H9 (cell line): ENCODE measurements at regions not wholly inside any gene's neighbourhood (a gene's known extent, or its start where the extent isn't known, plus 50 kb on each side); places are given as distances from the start of the nearest gene placed in this dataset.

ENCODE experiments used
- DNase-seq: peaks from one replicate; pipeline ENCODE4 v3.0.0-alpha.2; 2017
- H2AFZ ChIP-seq: one replicate; pipeline ENCODE4 v1.6.1; 2013; ENCODE audit warnings: mild to moderate bottlenecking, low read length, control low read depth, moderate library complexity
- H2AK5ac ChIP-seq: 2 replicates; pipeline ENCODE4 v1.6.1; 2013; ENCODE audit warnings: low read length, control low read depth, mixed read lengths; ENCODE audit not compliant: insufficient read length
- H2BK120ac ChIP-seq: one replicate; pipeline ENCODE4 v1.6.1; 2013; ENCODE audit warnings: low read depth, mild to moderate bottlenecking, low read length, control low read depth, inconsistent platforms; ENCODE audit not compliant: poor library complexity, severe bottlenecking
- H2BK12ac ChIP-seq: 2 replicates; pipeline ENCODE4 v1.6.1; 2013; ENCODE audit warnings: low read length, control low read depth, mixed read lengths, low read depth; ENCODE audit not compliant: insufficient read length
- H2BK15ac ChIP-seq: 2 replicates; pipeline ENCODE4 v1.6.1; 2013; ENCODE audit warnings: low read depth, low read length, control low read depth
- H2BK20ac ChIP-seq: one replicate; pipeline ENCODE4 v1.6.1; 2013; ENCODE audit warnings: low read depth, mild to moderate bottlenecking, low read length, control low read depth, inconsistent platforms; ENCODE audit not compliant: poor library complexity, severe bottlenecking
- H2BK5ac ChIP-seq: 2 replicates; pipeline ENCODE4 v1.6.1; 2013; ENCODE audit warnings: low read length, control low read depth, mixed read lengths; ENCODE audit not compliant: insufficient read length
- H3K14ac ChIP-seq: 2 replicates; pipeline ENCODE4 v1.6.1; 2013; ENCODE audit warnings: low read length, control low read depth; ENCODE audit not compliant: insufficient read depth
- H3K18ac ChIP-seq: 2 replicates; pipeline ENCODE4 v1.6.1; 2013; ENCODE audit warnings: low read depth, mild to moderate bottlenecking, mixed read lengths, low read length, control low read depth; ENCODE audit not compliant: insufficient read length
- H3K23ac ChIP-seq: 2 replicates; pipeline ENCODE4 v1.6.1; 2013; ENCODE audit warnings: low read length, control low read depth, mixed read lengths, low read depth; ENCODE audit not compliant: insufficient read length
- H3K23me2 ChIP-seq: 2 replicates; pipeline ENCODE4 v1.6.1; 2013; ENCODE audit warnings: low read depth, mild to moderate bottlenecking, mixed read lengths, low read length, control low read depth; ENCODE audit not compliant: insufficient read length, poor library complexity, severe bottlenecking
- H3K27ac ChIP-seq: 2 replicates; pipeline ENCODE4 v1.5.1; 2013; ENCODE audit warnings: low read length, control low read depth, mixed read lengths, low read depth; ENCODE audit not compliant: insufficient read length
- H3K27me3 ChIP-seq: 2 replicates; pipeline ENCODE4 v1.6.1; 2013; ENCODE audit warnings: low read length, control low read depth, inconsistent platforms; ENCODE audit not compliant: insufficient read depth
- H3K4ac ChIP-seq: 2 replicates; pipeline ENCODE4 v1.6.1; 2013; ENCODE audit warnings: low read depth, mild to moderate bottlenecking, control low read depth, inconsistent platforms, low read length, moderate library complexity
- H3K4me1 ChIP-seq: 2 replicates; pipeline ENCODE4 v1.6.1; 2013; ENCODE audit warnings: low read length, control low read depth, inconsistent platforms; ENCODE audit not compliant: insufficient read depth
- H3K4me2 ChIP-seq: 2 replicates; pipeline ENCODE4 v1.6.1; 2013; ENCODE audit warnings: low read length, control low read depth, mixed read lengths; ENCODE audit not compliant: insufficient read length, insufficient read depth
- H3K56ac ChIP-seq: 2 replicates; pipeline ENCODE4 v1.6.1; 2013; ENCODE audit warnings: low read depth, mild to moderate bottlenecking, mixed read lengths, low read length, control low read depth; ENCODE audit not compliant: insufficient read length
- H3K79me1 ChIP-seq: 2 replicates; pipeline ENCODE4 v1.6.1; 2013; ENCODE audit warnings: low read depth, mild to moderate bottlenecking, moderate library complexity, low read length, control low read depth, inconsistent platforms; ENCODE audit not compliant: insufficient read depth, poor library complexity, severe bottlenecking
- H3K79me2 ChIP-seq: 2 replicates; pipeline ENCODE4 v1.6.1; 2013; ENCODE audit warnings: low read length, control low read depth, inconsistent platforms; ENCODE audit not compliant: insufficient read depth
- H3K9ac ChIP-seq: 2 replicates; pipeline ENCODE4 v1.6.1; 2013; ENCODE audit warnings: low read length, control low read depth, mixed read lengths; ENCODE audit not compliant: insufficient read length; ENCODE audit errors: extremely low read depth
- H3K9me3 ChIP-seq: one replicate; pipeline ENCODE4 v1.6.1; 2013; ENCODE audit warnings: low read depth, low read length, inconsistent platforms; ENCODE audit not compliant: control insufficient read depth
- H3T11ph ChIP-seq: one replicate; pipeline ENCODE4 v1.6.1; 2013; ENCODE audit warnings: mild to moderate bottlenecking, low read length, control low read depth, inconsistent platforms
- H4K20me1 ChIP-seq: one replicate; pipeline ENCODE4 v1.6.1; 2013; ENCODE audit not compliant: control insufficient read depth, insufficient read length, insufficient read depth
- H4K5ac ChIP-seq: 2 replicates; pipeline ENCODE4 v1.6.1; 2013; ENCODE audit warnings: low read depth, mild to moderate bottlenecking, mixed read lengths, low read length, control low read depth; ENCODE audit not compliant: insufficient read length
- H4K8ac ChIP-seq: replicated peaks from 2 replicates; pipeline ENCODE4 v1.6.1; 2013; ENCODE audit warnings: low read length, control low read depth, mixed read lengths, low read depth; ENCODE audit not compliant: insufficient read length
- H4K91ac ChIP-seq: 2 replicates; pipeline ENCODE4 v1.6.1; 2013; ENCODE audit warnings: low read depth, mild to moderate bottlenecking, moderate library complexity, mixed read lengths, low read length, control low read depth; ENCODE audit not compliant: insufficient read length
- H3K27ac Mint-ChIP-seq, 3 experiments: 2 replicates in 2 of 3; 3 replicates in 1 of 3; pipeline ENCODE4 v1.8.0; 2020 to 2021; ENCODE audit warnings: mixed read lengths in 3 of 3, mild to moderate bottlenecking in 1 of 3, moderate library complexity in 1 of 3
- H3K27me3 Mint-ChIP-seq: 2 replicates; pipeline ENCODE4 v1.8.0; 2021; ENCODE audit warnings: low read depth, mild to moderate bottlenecking, moderate library complexity, mixed read lengths
- H3K36me3 Mint-ChIP-seq, 3 experiments: 2 replicates in 2 of 3; 3 replicates in 1 of 3; pipeline ENCODE4 v1.8.0; 2020 to 2021; ENCODE audit warnings: low read depth in 3 of 3, mixed read lengths in 3 of 3; ENCODE audit not compliant: insufficient read depth in 1 of 3
- H3K4me1 Mint-ChIP-seq, 2 experiments: 2 replicates each; pipeline ENCODE4 v1.8.0; 2020; ENCODE audit warnings: mixed read lengths in 2 of 2
- H3K4me3 Mint-ChIP-seq, 2 experiments: 2 replicates in 1 of 2; 3 replicates in 1 of 2; pipeline ENCODE4 v1.8.0; 2020 to 2021; ENCODE audit warnings: mild to moderate bottlenecking in 2 of 2, mixed read lengths in 2 of 2, moderate library complexity in 1 of 2
- H3K9me3 Mint-ChIP-seq, 2 experiments: 2 replicates in 1 of 2; 3 replicates in 1 of 2; pipeline ENCODE4 v1.8.0; 2020; ENCODE audit warnings: mild to moderate bottlenecking in 2 of 2, mixed read lengths in 2 of 2, moderate library complexity in 1 of 2
- WGBS: extraction: QIAGEN DNeasy Blood & Tissue Kit; methylation state at CpG from one replicate; pipeline ENCODE4 v1.1.7; 2013; ENCODE audit warnings: missing lambda C conversion rate, low lambda C conversion rate, mixed read lengths; ENCODE audit not compliant: insufficient read length; ENCODE audit errors: extremely low coverage; 5-methylcytosine and 5-hydroxymethylcytosine counted together
- TF ChIP-seq, protein P1 (sequence below): fragments of 200-600 bp; sonication (generic); conservative IDR thresholded peaks from 3 replicates; pipeline ENCODE4 v1.8.0; 2021; ENCODE audit warnings: antibody characterized with exemption, mild to moderate bottlenecking

DNA sequence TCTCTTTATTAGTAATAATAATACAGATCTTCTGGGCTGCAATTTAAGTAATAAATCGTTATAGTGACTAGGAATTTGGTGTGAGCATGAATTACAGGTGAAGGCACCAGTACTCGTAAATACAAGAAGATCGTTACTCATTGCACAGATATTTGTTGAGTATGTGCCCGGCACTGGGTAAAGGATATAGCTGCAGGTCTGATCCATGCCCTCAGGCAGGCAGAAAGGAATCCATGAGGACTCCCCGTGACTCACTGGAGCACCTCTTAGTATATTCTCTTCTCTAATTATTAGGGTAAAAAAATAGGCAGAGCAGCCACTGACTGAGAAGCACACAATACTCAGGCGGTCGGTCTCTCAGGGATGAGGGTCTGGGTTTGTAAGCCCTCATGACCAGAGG is 868.3 kb downstream of the RAB28 start:
- Histone ChIP-seq H2AFZ (no peak overlapping the region), H2BK5ac (no peak overlapping the region), H3K27me3 (no peaks in the 10 kb centered on the region), H3K14ac (no peak overlapping the region), H4K20me1 (no peaks in the 10 kb centered on the region), H3K23ac (no peak overlapping the region), H2BK20ac (no peak overlapping the region), H3T11ph (no peak overlapping the region), H3K9me3 (no peaks in the 10 kb centered on the region), H3K23me2 (no peaks in the 10 kb centered on the region), H4K5ac (no peak overlapping the region), H2BK15ac (no peak overlapping the region), H3K18ac (no peak overlapping the region), H3K56ac (no peak overlapping the region), H2BK120ac (no peak overlapping the region), H3K27ac (no peak overlapping the region), H3K4ac (no peak overlapping the region), H4K8ac (no peak overlapping the region), H4K91ac (no peak overlapping the region), H3K4me2 (no peak overlapping the region), H2BK12ac (no peak overlapping the region), H3K79me1 (no peaks in the 10 kb centered on the region), H3K79me2 (no peaks in the 10 kb centered on the region), H2AK5ac (no peak overlapping the region), H3K9ac (no peak overlapping the region), H3K4me1 (peaks cover 4% of the 10 kb centered on the region; the same call in 1 of the 2 replicates)
- DNase-seq, result no peak
- Mint-ChIP-seq H3K36me3 (peaks cover 0 to 2% (median 0%) of the 10 kb centered on the region in 3 experiments; a peak in 2 of 7 replicates), H3K27me3 (no peaks in the 10 kb centered on the region), H3K27ac (no peak overlapping the region), H3K9me3 (peaks cover 0 to 2% of the 10 kb centered on the region in 2 experiments; a peak in 1 of 5 replicates), H3K4me3 (no peak overlapping the region), H3K4me1 (peaks cover 14 to 23% of the 10 kb centered on the region in 2 experiments)
- WGBS, result no CpG with 5 or more reads among the region's 7 CpGs
- TF ChIP-seq, protein P1, sequence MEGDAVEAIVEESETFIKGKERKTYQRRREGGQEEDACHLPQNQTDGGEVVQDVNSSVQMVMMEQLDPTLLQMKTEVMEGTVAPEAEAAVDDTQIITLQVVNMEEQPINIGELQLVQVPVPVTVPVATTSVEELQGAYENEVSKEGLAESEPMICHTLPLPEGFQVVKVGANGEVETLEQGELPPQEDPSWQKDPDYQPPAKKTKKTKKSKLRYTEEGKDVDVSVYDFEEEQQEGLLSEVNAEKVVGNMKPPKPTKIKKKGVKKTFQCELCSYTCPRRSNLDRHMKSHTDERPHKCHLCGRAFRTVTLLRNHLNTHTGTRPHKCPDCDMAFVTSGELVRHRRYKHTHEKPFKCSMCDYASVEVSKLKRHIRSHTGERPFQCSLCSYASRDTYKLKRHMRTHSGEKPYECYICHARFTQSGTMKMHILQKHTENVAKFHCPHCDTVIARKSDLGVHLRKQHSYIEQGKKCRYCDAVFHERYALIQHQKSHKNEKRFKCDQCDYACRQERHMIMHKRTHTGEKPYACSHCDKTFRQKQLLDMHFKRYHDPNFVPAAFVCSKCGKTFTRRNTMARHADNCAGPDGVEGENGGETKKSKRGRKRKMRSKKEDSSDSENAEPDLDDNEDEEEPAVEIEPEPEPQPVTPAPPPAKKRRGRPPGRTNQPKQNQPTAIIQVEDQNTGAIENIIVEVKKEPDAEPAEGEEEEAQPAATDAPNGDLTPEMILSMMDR, result no peak
